GM19025 (cell line): ENCODE measurements at regions not wholly inside any gene's neighbourhood (a gene's known extent, or its start where the extent isn't known, plus 50 kb on each side); places are given as distances from the start of the nearest gene placed in this dataset.

Experiments used
- ATAC-seq: cut with Tn5 transposase; IDR thresholded peaks from one replicate; pipeline ENCODE4 v1.9.1; 2021; ENCODE audit warnings: mild to moderate bottlenecking, low read depth, moderate library complexity; ENCODE audit not compliant: unreplicated experiment

DNA sequence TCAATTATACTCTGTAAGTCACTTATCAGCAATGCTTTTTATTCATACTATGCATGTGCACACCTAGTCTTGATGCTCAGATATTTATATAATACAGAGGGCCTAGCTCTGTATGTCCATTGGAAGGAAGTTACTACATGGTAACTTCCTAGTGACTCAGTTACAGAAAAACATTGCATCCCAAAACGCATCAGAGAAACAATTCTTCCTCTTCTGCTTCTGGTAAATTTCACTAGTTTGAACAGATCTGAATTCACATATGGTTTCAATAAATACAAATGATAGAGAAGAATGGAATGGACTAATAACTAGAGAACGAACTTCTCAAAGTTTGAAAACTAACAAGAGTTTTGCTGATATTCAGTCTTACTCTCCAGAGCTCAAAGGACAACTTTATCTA lies 811.3 kb upstream of the ADGRL2 start:
- no peak for ATAC-seq

DNA sequence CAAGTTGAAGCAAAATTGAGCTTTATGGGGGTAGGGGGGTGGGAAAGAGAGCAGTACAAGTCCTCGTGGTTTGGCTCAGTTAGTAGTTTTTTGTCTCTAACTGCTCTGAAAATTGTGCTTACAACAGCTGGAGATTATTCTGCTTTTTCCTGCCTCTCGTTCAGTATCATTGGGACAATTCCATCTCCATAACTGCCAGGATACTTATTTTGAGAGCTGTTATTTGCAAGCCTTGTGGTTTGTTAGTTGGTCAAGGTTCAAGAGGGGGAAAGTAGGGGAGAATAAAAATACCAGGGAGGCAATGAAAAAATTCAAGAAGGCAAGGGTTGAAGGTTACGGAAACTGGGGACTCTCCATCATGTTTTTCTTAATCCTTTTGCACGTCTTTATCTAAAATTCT lies 811.8 kb upstream of the ADGRL2 start:
- ATAC-seq: no peak

DNA sequence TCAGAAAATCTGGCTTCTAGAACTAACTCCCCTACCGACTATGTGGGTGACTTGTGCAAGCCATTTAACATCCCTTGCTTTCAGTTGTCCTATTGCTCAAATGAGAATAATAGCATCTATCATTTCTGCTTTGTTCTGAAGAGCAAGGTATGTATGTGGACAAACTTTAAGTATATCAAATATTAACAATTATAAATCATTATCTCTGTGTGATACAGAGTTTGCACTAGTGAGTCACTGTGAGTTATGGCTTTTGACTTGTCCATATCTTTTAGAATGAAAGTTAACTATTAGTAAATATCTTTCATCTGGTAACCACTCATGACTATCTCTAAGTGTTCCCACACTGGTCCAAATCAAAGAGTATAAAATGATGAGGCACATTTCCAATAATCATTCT lies 812.9 kb upstream of the ADGRL2 start:
- no peak for ATAC-seq

DNA sequence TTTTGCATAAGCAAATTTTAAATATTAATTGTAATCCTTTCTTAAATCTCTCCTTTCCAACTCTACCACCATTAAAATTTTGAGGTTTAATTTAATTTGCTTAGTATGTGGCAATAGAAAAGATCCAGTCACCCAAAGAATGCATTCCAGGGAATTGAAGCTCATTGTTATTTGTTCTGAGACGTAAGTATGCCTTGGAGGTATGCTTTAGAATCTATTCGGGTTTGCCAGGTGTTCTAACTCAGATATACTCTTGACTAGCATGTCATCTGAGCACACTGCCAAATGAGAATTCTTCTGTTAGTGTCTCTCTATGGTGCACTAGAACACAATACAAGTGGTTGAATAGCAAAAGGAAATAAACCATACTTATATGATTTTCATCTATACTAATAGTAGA lies 813.6 kb upstream of the ADGRL2 start:
- no peak for ATAC-seq

DNA sequence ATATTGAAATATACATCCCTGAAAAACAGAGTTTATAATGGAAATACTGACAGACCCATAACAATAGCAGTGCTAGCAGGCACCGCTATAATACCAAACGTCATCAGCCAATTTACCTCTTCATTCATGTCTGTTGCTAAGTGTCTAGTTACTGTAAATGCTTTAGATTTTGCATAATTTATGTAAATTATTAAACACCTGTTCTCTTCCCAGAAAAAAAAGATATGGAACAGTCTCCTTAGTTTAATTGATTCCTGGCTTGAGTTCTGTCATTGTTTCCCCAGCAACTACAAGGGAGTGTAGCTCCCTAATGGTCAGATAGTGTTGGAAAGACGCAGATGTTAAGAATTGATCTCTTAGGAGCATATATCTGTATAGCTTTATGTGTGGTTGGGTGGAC lies 817.9 kb upstream of the ADGRL2 start:
- no peak for ATAC-seq

DNA sequence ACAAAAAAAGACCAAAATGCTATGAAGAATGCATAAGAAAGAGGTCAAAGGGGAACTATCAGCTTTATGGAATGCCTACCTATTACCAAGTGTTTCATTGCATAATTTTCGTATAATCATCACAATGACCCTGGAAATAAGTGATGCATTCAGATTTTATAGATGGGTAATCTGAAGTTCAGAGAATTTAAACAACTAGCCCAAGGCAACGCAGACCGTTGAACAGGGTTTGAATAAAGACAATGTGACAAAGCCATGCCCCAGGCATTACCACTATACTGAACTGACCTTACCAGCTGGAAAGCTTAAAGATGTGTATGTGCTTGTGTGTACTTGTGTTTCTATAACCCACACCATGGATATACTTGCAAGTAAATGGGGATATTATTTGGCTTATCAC lies 827.6 kb upstream of the ADGRL2 start:
- ATAC-seq: no peak

DNA sequence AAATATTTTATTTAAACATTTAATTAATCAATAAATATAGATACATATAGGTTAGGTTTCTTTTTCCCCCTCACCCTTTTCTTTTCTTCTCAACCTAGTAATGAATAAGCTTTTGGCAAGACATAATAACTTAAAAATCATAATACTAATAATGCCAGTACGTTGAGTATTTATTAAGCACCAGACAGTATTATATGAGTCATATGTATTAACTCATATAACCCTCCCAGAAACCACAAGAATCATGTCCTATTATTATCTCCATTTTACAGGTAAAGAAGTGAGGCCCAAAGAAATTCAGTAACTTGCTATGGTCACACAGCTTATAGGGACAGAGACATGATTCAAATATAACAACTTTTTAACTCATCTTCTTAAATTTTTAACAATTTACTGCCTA lies 834.5 kb upstream of the ADGRL2 start:
- no peak for ATAC-seq

DNA sequence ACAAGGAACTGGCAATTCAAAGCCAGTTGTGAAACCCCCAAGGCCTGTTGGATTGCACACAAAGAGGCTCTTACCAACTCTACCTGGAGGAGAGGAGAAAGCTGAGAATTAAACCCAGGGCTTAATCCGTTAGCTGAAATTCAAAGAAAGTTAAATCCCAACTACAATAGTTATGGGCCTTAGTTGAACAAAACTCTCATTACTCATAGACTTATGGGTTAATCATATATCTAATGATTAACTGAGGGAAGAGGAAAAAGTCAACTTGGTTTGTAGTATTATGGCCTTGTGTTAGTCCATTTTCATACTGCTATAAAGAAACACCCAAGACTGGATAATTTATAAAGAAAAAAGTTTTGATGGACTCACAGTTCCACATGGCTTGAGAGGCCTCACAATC lies 838.2 kb upstream of the ADGRL2 start:
- no peak for ATAC-seq

DNA sequence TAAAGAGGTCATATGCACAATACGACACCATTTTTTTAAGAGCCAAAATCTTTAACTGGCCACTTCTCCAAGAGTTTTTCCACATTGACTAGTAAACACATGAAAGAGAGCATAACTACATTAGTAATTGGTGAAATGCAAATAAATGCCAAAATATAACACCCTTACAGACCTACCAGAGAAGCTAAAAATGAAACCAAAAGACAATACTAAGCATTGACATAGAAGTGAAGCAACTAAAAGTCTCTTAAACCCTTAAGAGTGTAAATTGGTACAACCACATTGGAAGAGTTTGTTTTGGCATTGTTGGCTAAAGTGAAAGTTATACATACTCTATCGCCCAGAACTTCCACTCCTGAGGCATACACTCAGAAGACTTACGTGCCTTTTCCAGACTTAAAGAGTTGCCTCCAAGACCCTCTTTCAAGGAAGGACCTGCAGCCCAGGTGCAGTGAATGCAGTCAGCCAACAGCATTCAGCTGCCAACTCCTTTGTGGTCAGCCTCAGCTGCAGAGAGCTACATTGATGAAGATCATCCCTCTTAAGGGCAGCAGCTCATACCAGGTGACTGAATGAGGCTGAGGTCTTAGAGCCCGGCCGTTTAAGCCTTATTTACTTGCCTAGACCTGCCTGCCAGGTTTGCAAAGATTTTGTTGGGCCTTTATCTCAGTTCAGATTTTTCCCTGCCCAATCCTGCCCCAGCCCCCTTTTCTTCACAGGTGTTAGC lies 839.1 kb upstream of the ADGRL2 start:
- ATAC-seq: no peak

DNA sequence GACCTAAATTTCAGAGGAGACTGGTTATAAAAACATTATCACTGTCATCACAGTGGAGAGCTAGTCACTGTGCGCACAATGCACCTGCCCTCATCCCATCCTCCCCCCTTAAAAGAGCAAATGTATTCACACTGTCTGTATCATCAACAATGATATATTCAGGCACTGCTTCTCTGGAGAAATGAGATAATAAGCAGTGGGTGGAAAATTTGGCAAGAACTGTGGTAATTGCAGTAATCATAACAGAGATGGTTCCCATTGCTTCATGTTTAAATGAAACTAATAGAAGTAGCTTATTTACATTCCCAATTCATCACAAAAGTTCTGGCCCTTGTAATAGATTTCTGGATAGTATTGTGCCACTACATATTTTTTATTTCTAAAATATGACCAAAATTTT lies 867.4 kb upstream of the ADGRL2 start:
- ATAC-seq: no peak

DNA sequence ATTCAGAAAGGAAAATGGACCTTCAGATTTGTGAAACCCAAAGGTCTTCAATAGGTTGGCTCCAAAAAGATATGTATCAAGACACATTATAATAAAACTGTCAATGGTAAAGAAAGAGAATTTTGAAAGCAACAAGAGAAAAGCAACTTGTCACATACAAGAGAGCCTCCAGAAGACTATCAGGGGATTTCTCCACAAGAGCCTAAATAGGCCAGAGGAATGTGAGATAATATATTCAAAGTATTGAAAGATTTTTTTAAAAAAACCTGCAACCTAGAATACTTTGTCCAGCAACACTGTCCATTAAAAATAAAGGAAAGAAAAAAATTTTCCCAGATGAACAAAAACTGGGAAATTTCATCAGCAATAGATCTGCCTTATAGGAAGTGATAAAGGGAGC lies 869.6 kb upstream of the ADGRL2 start:
- no peak for ATAC-seq

DNA sequence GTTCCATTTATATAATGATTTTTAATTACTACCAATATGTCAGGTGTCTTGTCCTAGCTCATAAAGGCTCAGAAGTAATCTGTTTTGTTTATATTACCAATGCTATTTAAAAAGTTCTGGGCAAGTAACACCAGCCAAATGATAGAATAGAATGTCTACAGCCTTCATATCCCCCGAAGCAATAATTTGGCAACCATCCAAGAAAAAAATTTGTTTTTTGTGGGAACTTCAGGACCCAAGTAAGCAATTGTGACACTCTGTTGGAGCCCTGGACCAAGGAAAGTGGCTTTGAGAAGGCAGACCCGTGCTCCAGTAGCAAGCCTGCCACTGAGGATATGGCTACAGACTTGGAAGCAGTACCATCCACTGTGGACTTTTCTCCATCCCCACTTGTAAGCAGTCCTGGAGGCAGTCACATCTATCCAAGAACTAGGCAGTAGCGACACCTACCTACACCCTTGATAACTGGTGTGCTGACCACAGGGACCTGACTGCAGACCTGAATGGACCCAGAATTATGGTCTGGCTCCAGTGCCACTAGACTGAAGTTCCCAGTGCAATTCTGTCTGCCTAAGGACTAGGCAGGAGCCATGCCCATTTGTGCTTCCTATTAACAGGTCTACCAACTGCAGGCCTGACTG lies 870.7 kb upstream of the ADGRL2 start:
- no peak for ATAC-seq

DNA sequence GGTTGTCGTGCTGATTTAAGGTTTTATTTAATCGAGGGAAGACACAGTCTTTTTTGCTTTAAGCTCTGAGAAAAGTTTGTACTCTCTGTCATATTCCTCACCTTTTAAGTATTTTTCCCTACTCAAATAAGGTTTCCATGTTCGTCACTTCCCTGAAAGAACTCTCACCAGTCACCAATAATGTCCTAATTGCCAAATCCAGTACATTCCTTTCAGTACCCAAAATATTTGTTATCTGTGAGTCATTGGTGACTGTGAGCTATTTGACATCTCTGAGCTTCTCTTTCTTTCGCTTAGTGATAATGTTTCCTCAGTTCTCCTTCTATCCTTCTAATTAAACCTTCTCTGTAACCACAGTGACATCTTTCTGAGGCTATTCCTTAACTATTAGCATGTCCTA lies 874.2 kb upstream of the ADGRL2 start:
- no peak for ATAC-seq

DNA sequence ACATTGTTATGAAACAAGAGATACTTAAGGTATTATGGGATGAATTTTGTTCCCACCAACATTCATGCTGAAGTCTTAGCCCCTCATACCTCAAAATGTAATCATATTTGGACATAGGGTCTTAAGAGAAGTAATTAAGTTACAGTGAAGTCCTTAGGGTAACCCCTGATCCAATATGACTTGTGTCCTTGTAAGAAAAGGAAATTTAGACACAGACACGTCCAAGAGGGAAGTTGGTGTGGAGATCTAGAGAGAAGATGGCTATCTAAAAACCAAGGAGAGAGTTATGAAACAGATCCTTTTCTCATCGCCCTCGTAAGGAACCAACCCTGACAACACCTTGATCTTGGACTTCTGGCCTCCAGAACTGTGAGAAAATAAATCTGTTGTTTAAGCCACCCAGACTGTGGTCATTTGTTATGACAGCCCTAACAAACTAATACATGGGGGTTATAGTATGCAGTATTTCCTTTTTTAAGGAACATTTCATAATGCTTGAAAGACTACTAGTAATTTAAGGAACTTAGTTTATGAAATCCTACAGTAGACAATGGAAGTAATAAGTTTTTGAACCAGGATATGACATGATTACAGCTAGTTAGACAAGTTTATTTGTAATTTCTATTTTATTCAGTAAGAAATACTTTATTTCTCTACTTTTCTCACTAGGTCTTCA lies 875.5 kb upstream of the ADGRL2 start:
- ATAC-seq: no peak

DNA sequence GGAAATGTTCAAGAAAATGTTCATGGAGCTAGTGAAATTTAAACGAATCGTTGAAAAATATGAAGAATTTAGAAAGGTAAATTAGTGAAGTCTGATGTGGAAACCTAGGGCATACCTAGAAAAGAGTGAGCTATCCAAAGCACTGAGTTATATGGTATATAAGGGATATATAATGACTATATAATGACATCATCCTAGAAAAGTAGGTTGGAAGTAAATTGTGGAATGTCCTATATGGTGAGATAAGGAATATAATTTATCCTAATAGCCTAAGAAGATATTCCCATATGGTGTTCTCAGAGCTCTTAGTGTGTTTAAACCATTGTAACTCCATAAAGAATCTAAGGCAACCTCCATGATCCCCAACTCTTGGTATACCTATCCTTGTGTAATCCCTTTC lies 876.4 kb upstream of the ADGRL2 start:
- no peak for ATAC-seq

DNA sequence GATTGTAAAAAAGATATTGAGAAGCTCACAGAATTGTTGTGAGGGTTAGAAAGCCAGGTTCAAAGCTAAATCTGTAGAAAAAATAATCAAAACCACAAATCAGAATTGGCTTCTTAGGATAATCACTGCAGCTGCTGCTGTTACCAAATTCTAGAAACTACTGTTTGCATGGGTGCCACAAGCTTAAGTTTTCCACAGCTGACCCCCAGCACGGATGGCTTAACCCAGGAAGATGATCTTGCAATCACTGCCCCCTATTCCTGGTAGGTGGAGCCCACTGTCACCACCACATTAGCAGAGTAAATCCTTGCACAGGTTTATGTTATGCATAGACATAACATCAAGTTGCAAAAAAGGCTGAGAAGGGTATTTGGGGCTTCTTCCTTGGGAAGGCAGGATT lies 877.8 kb upstream of the ADGRL2 start:
- no peak for ATAC-seq

DNA sequence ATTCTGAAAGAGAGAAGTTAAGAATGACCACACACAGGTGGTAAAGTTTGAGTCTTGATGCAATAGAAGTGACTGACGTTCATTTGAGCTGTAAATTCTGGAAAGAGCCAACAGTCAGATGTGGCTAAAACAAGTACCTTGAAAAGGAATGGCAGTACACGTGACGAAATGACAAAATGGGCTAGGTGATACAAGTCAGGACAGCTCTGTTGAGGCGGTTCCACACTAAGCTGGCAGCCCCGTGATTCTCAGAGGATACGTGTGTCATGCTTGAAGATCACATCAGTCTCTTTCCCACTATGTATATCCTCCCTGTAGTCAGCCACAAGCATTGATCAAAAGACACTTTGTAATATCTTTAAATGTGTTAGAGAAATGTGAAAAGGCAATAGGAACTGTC lies 881.3 kb upstream of the ADGRL2 start:
- no peak for ATAC-seq

DNA sequence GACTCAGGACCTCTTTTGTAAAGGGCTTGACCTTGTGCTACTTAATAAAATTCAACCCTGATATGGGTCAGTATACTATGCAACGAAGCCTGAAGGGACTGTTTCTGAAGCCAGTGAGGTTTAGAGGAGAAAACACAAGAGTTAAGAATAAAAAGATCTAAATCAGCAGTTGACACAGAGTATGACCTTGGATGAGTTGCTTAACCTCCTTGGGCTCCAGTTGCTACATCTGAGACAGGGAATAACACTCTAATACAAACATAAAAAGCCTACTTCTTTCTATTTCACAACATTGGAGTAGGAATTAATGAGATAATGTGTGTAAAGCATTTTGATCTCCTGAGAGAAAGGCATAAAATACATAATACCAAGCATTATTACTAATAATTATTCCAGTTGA lies 882.4 kb upstream of the ADGRL2 start:
- ATAC-seq: no peak

DNA sequence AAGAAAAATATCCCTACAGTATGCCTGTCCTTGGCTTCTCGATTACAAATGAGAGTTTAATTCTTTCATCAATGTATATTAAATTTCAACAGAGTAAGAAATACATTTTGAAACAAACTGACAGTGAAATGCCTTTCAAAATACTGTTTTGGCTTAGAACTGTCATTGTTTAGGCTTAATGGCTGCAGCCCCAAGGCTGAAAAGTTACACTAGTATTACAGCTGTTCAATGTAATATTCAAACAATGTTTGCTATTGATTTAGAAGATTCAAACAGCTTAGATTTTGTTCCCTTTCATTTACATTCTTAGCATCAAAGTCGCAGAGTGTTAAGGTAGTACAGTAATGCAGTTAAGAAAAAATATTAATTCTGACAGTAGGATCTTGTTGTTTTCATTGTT lies 882.9 kb upstream of the ADGRL2 start:
- no peak for ATAC-seq

DNA sequence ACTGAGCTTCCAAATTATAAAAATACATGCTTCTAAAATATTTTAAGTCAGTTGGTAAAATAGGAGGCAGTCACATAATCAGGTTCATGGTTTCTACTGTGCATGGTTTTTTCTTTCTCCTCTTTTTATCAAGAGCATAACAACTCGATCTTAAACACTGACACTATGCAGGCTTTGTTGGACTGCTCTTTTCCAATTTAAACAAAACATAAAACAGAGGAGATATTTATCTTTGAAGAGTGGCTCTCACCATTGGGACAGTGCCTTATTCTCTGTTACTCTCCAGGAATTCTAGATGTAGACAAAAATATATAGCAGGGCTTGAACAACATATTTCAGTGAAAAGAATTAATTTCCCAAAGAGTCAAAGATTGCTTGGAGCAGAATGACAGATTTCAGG lies 883.5 kb upstream of the ADGRL2 start:
- ATAC-seq: no peak

DNA sequence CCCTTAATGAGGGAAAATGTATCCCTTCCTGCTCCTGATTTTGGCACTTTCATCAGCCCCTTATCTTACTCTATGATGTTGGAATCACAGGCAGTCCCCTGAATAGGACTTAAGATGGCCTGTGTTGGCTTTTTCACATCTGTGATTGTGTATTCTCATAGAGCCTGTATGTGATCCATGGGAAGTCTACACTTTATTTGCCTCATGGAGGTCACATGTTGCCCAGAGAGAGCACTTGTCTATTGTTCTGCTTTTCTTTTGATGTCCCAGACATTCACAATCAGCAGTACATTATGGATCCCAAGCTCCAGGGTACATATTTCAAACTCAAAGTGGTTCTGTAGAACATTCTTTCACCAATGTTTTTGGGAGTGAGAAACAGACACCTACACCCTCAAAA lies 885.2 kb upstream of the ADGRL2 start:
- ATAC-seq: no peak

DNA sequence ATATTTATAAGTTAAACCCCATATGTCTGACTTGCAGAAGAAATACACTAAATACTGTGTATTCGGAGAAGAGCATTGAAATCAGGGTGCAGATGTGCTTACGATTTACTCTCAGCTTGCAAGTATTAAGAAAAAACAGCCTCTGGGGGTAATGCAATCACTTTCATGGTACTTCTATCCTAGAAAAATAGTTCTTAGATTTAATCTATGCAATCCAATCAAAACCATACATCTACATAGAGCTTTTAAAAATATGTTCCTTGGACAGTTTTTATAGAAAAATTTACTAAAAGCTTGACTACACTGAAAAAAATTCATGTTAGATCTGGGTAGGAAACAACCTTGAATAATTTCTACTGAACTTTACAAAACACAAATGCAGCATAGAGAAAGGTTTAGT lies 890.3 kb upstream of the ADGRL2 start:
- ATAC-seq: no peak
